ENCODE measurements at regions not wholly inside any gene's neighbourhood (a gene's known extent, or its start where the extent isn't known, plus 50 kb on each side); places are given as distances from the start of the nearest gene placed in this dataset.

DNA sequence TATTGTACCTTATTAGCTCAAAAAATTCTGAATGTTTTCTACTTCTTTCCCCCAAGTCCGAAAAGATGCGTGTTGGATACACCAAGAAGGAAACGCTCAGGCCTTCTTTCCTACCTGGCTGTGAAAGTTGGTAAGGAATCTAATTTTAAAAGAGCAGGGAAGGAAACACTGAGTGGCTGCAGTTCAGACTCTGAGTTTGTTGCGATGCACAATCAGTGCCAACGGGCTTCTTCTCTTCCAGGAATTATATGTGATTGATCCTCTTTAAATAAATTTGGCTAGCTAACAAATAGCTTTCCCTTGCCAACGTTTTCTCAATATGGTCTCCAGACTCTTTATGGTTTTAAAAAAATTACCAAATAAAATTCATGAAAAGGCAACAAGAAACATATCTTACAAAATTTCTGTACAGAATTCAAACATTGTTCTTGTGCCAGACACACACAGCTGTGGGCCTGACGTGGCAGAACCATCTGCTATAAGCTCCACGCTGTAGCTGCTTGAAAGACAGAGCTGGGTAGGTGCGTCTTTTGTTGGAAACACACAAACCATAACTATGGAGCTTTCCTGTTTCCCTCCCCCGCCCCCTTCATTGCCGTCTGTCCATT, 493.1 kb downstream of the ZNF608 start:
- DNase-seq = peak; percentile 35

DNA sequence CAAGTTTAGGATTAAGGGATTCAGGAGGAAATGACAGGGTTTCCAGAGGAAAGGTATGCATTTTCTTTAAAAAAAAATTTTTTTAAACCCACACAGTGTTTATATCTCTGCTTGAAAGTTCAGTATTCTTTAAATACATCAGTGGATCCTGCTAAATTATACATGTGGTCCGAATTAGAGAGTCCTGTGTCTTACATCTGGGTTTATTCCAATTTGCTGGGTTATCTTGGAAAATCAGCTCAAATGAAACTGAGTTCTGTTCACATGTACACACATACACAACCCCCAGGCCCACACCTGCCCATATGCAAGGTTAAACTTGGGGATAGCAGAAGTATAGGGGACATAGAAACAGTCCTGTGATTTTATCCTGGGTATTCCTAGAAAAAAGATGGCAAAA, 493.7 kb downstream of the ZNF608 start:
- DNase-seq = no peak

DNA sequence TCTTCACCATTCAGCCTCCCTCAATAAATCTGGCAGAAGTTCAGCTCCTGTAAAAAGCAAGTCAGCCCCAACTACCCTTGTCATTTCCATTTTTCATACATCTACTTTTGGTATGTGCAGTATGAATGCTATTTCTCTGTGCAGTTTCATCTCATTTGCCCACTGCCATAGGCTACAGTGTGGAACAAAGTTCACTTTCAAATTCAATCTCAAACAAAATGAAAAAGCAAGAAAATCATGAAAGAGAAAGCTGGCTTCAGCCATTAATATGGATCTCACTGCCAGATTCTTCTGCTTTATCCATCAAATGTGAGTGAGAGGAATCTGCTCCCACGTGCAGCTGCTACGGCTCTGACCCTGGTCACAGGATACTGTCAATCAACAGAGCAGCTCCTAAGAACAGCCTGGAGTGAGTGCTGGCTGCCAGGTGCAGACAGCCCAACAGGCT, 494.2 kb downstream of the ZNF608 start:
- no peak for DNase-seq

- no peak for DNase-seq
These were observed 501.2 kb downstream of the ZNF608 start for GRCh38 chr5:124245276-124245675.

DNA sequence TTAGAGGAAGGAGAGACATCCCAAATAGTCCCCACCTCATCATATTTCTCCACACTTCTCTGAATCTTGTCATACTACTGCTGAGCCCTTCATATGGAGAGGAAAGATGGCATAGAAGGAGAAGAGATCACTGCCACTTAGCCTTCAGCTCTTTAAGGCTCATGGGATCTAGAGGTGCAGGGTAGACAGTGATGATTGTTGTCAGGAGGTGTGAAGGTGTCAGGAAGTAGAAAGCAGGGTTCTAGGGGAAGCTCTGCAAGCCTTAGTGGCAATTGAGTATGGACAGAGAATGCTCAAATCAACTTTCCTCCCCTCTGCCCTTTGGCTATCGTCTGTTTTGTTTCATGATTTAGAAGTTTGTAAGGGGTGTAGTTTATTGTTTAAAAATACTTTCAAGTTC, 505.7 kb downstream of the ZNF608 start:
- DNase-seq = no peak

DNA sequence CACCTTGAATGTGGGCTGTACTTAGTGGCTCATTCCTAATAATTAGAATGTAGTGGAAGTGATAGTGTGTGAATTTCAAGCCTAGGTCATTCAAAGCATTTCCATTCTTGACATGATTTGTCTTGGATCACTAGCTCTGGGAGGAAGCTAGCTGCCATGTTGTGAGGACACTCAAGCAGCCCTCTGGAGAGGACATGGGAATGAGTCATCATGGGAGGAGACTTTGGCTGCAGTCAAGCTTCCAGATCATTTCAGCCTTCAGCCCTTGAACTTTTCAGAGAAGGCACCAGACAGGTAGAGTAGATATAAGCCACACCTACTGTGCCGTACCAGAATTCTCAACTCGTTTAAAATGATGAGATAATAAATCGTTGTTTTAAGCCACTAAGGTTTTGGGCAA, 506.9 kb downstream of the ZNF608 start:
- no peak for DNase-seq

GRCh38 chr5:124238350-124238749, 508.1 kb downstream of the ZNF608 start:
- no peak for DNase-seq

DNA sequence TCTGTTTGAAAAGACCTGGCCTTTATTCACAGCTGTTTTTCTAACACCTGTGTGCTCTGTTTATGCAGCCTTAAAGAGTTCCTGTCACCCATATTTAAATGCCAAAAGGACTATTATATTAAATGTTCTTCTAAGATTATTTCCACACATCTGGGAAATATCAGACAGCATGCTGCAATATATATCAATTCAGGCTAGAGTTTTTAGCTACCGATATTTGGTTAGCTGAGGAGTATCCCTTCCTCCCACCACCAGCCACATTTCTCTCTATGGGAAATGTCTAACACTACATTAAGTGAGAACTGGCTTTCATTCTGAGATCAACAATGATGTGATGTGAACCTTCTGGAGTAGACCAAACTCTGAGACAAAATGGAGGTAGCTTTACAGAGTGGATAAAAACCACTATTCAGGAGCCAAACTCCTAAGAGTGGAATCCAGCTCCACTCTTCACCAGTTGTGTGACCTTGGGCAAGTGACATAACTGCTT, 509.2 kb downstream of the ZNF608 start:
- no peak for DNase-seq

DNA sequence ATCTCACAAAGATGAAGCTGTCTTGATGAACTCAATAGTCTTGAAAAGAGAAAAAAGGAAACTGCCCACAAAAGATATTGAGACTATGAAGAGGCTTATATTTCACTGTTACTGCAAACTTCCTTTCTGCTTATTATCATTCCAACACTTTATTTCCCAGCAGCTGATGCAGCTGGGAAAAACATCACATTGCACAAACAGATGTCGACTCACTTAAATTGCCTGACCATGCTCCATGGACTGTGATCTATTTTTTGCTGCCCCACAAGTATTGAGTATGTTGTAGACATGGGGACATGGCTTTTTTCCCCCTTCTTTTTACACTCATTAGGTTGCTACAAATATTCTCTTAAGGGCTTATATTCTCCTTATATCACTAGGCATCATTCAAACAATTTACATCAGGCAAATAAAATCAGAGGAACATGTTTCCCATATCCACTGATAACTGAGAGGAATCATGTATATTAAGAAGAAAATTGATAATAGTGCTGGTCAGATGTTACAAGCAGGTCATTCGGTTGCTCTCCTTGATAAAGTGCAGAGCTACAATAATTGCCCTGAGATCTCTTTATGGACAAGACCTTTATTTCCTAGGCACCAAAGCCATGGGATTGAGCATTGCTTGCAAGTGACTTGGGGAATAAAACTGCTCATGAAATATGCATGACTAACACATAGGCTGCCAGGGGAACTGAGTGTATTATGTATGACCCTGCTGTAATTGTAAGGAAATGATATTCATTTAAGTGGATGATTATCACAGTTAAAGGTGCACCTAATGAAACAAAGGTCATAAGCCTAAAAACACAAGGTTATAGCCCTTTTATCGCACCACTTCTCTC, 509.9 kb downstream of the ZNF608 start:
- peak; percentile 40 for DNase-seq

DNA sequence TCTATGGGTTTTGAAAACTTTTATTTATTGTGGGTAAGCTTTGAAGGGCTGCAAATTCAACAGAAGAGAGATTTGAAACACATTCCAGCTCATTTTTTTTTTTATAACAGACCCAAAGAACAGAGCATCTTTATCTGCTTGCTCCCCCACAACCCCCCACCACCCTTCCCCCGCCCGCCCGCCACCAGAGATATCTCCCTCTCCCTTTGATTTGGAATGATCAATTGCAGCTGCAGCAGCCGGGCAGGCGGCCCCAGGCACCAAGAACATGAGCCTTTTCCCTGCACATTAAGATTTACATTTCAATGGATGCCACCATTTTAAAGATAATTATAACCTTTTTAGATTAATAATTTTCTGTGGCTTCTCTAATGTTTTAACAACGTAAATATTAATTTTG, 510.9 kb downstream of the ZNF608 start:
- DNase-seq = peak; percentile 55

DNA sequence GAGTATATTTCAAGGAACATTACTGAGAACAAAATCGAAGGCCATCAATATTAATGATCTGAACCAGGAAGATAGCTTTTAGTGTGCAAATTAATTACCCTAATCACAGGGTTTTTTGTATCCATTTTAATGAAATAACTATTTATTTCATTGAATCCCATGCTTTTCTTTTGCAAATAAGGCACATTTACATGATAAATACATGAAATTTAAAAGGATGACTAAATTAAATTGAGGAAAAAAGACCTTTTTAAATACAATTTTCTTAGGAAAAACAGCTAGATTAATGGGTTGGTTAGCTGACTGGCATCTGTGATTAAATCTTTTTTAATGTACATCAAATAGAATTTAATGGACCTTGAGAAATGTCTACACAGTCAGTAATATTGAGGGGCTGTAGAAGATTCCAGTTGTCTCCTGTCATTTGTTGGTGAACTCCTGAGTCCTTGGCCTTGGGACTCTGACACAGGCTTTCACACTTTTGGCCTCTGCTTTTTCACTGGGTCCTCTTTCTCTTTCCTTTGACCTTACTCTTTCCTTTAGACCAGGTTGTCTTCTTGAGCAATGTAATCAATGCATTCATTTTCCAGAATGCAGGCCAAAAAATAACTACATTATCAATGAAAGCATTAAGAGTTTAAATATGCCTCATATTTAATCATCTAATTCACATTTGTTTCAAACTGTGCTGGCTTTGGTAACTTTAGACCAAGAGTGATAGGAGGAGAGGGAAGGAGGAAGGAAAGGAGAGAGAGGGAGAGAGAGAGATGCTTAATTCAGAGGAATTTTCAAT, 511.5 kb downstream of the ZNF608 start:
- peak; percentile 43 for DNase-seq

DNA sequence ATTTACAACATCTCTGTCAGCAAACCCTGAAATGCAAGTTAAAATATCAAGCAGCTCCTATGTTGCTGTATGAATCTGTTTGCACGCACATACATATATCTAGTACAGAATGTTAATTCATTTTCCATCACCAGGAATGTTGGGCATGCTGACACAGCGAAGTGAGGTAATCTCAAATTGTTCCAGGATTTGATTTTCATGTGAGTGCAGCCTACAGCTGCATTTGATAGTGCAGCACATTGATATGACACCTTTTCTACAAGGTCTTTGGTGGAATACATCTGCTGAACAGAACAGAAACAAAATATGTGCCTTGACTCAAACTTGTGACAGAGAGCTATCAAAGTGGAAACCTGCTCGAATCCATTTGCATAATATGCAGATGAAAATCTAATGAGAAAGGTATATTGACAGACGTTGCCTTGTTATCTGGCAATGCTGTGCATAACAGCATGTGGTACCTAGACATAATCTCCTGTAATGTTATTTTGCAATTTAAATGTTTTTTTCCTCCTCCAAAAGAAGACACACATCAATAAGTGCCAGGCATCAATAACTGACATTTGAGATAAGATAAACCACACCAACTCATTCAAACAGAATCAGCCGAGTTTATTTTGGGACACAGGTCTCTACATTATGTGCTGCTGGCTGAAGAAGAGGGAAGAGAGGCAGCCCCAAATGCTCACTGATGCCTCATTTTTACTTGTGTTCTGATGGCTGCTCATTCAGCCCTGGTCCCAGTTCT, 512.2 kb downstream of the ZNF608 start:
- peak; percentile 42 for DNase-seq

DNA sequence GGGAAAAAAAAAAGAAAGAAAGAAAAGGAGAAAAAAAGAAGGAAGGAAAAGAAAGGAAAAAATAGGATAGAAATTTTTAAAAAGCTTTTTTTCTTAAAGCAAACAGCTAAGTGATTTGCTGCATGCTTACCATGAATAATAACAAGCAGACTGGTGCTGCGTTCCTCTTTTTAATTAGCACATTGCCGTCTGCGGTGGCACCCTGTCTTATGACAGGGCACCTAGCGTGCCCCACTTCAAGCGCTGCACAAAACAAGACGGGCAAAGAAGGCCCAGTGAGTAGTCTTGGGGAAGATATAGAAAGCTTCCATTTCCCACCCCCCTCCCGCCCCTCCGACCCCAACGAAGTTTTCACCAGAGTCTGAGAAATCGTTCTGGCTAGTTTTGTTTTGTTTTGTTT, 513.9 kb downstream of the ZNF608 start:
- peak; percentile 22 for DNase-seq

- DNase-seq = no peak
These were observed 514.6 kb downstream of the ZNF608 start for GRCh38 chr5:124231802-124232201.

DNA sequence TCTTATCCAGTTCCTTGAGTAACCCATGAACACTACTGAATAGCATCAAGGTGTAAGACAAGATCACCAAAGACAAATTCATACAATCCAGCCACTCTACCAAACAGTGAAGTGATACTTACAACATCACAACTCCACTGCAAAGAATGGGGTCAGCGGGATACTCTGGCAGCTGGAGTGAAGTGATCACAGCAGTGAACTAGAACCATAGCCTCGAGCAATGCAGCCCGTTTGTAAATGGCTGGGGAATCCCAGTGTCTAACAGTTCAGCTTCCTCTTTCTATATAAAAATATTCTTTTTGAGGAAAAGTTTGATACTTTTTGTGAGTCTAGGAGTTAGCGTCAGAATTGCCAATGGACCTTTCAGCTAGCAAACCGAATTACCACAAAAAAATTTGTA, 515.2 kb downstream of the ZNF608 start:
- DNase-seq = no peak

GRCh38 chr5:124230456-124230855, 516.0 kb downstream of the ZNF608 start:
- DNase-seq = no peak

DNA sequence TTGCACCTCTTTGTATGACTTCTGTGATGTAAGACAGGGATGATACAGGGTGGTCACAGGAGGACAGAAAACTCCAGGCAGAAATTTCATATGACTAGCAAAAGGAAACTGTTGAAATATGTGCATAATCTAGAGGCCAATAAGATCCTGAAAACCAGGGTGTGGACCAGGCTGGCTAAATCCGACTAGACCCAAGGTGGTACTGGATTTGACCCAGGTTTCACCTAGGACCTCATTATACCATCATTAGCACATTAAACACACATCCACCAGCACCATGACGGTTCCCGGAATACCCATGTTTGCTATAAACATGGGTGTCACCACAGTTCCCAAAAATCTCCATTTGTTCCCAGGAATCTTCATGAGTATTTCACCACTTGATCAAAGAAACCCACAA, 517.1 kb downstream of the ZNF608 start:
- no peak for DNase-seq

- no peak for DNase-seq
These were observed 518.5 kb downstream of the ZNF608 start for GRCh38 chr5:124227914-124228313.

- no peak for DNase-seq
These were observed 526.0 kb downstream of the ZNF608 start for GRCh38 chr5:124220418-124220817.

DNA sequence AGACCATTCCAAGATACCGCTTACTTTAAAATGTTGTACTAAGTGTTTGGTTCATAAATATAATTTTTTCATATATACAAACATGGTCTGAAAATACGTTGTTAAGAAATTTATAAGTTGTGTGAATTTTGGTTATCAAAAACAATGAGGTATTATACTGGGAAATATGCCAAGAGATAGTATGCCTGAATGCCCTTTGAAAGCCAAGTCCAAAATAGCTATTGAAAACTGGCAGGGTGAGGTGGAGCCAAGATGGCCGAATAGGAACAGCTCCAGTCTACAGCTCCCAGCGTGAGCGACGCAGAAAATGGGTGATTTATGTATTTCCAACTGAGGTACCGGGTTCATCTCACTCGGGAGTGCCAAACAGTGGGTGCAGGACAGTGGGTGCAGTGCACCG, 533.5 kb downstream of the ZNF608 start:
- DNase-seq = no peak

- DNase-seq = no peak
These were observed 536.1 kb downstream of the ZNF608 start for GRCh38 chr5:124210111-124210910.

- DNase-seq = no peak
These were observed 539.3 kb downstream of the ZNF608 start for GRCh38 chr5:124207118-124207517.
